ENCODE measurements at regions not wholly inside any gene's neighbourhood (a gene's known extent, or its start where the extent isn't known, plus 50 kb on each side); places are given as distances from the start of the nearest gene placed in this dataset.

DNA sequence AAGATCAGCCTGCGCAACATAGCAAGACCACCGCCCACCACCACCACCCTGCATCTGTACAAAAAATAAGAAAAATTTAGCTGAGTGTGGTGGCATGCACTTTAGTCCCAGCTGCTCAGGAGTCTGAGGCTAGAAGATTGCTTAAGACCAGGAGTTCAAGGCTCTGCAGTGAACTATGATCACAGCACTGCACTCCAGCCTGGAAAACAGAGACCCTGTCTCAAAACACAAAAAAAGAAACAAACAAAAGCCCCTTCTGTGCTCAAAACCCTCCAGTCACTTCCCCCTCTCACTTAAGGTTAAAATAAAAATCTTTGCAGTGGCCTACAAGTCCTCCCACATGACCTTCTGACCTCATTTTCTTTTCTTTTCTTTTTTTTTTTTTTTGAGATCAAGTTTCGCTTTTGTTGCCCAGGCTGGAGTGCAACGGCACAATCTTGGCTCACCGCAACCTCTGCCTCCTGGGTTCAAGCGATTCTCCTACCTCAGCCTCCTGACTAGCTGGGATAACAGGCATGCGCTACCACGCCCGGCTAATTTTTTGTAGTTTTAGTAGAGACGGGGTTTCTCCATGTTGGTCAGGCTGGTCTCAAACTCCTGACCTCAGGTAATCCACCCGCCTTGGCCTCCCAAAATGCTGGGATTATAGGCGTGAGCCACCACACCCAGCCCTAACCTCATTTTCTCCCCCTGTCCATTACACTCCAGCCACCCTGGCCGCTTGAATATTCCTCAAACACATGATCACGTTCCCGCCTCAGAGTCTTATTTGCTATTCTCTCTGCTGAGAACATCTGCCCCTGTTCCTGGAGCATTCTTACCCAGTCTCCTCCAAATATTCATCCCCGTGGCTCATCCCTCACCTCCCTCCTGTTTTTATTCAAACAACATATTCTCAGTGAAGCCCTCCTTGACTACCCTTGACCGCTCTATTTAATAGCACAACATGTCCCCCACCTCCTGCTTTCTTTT is 126.6 kb upstream of the MED13 start:
- DNase-seq (no peak), ATAC-seq (ENCODE audit: low read depth) (no peak)
- Mint-ChIP-seq H3K4me1 (no peaks in the 10 kb centered on the region), H3K27ac (no peak overlapping the region), H3K4me3 (no peak overlapping the region), H3K9me3 (ENCODE audit: insufficient read depth) (no peaks in the 10 kb centered on the region), H3K27me3 (peaks cover 19% of the 10 kb centered on the region)
- no peaks in the 10 kb centered on the region for H3K9me3 ChIP-seq (ENCODE audit: control extremely low read depth in 1 of 3, control insufficient read depth in 2 of 3, insufficient read depth in 1 of 3, low read length in 2 of 3)
- H3K4me2 ChIP-seq (replicated peaks; ENCODE audit: low read depth, low read length, poor library complexity, severe bottlenecking), result no peak overlapping the region
- H3K79me2 ChIP-seq (ENCODE audit: control insufficient read depth, insufficient read depth, low read length), result no peaks in the 10 kb centered on the region
- no peak overlapping the region for H3K27ac ChIP-seq (ENCODE audit: low read length in 2 of 2)
- WGBS (ENCODE audit: insufficient coverage), result 93% methylated on average over 13 of the region's 17 CpGs
- intact Hi-C loops (cut with micrococcal nuclease), result no loop called here
- no peak for TF ChIP-seq EZH2 (IDR thresholded peaks at IDR 0.05; ENCODE audit: borderline replicate concordance, insufficient read depth, low read depth, low read length, poor library complexity, severe bottlenecking)
- TF ChIP-seq, protein P1, sequence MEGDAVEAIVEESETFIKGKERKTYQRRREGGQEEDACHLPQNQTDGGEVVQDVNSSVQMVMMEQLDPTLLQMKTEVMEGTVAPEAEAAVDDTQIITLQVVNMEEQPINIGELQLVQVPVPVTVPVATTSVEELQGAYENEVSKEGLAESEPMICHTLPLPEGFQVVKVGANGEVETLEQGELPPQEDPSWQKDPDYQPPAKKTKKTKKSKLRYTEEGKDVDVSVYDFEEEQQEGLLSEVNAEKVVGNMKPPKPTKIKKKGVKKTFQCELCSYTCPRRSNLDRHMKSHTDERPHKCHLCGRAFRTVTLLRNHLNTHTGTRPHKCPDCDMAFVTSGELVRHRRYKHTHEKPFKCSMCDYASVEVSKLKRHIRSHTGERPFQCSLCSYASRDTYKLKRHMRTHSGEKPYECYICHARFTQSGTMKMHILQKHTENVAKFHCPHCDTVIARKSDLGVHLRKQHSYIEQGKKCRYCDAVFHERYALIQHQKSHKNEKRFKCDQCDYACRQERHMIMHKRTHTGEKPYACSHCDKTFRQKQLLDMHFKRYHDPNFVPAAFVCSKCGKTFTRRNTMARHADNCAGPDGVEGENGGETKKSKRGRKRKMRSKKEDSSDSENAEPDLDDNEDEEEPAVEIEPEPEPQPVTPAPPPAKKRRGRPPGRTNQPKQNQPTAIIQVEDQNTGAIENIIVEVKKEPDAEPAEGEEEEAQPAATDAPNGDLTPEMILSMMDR (IDR thresholded peaks at IDR 0.05), result no peak
- H3K9ac ChIP-seq (ENCODE audit: low read length), result no peak overlapping the region
- no peaks in the 10 kb centered on the region for H4K20me1 ChIP-seq (ENCODE audit: control insufficient read depth, insufficient read depth, low read length, poor library complexity, severe bottlenecking)
- no peaks in the 10 kb centered on the region for H3K4me1 ChIP-seq (ENCODE audit: control insufficient read depth in 2 of 2, insufficient read depth in 2 of 2, low read length in 2 of 2)
- POLR2A ChIA-PET, result no interaction called here
- no peaks in the 10 kb centered on the region for H3K36me3 ChIP-seq (replicated peaks in 1 of 2; ENCODE audit: control extremely low read depth in 1 of 2, control insufficient read depth in 1 of 2, extremely low read depth in 1 of 2, insufficient read depth in 2 of 2, low read length in 1 of 2)
- H2AFZ ChIP-seq (ENCODE audit: insufficient read depth, low read depth, low read length, poor library complexity, severe bottlenecking), result no peak overlapping the region
- CTCF ChIA-PET, result interaction anchor here (0.7 kb wide), 1 partner anchor 22 kb away, joined by 4 read pairs; no protein-coding TSS in a partner anchor
- peaks cover 0 to 2% (median 0%) of the 10 kb centered on the region in 4 experiments for H3K27me3 ChIP-seq (replicated peaks in 1 of 4; ENCODE audit: control extremely low read depth in 1 of 4, control insufficient read depth in 3 of 4, insufficient read depth in 4 of 4, low read length in 3 of 4)
- H3K4me3 ChIP-seq (ENCODE audit: control extremely low read depth in 1 of 5, extremely low read depth in 1 of 5, insufficient read depth in 1 of 5, low read depth in 2 of 5, low read length in 4 of 5), result no peak overlapping the region

GRCh38 chr17:62189377-62189776 is 124.3 kb upstream of the MED13 start:
- intact Hi-C loops (cut with micrococcal nuclease), result no loop called here
- Mint-ChIP-seq H3K4me3 (no peak overlapping the region), H3K9me3 (ENCODE audit: insufficient read depth) (no peaks in the 10 kb centered on the region), H3K4me1 (no peaks in the 10 kb centered on the region), H3K27ac (no peak overlapping the region), H3K27me3 (peaks cover 18% of the 10 kb centered on the region)
- no peak overlapping the region for H2AFZ ChIP-seq (ENCODE audit: insufficient read depth, low read depth, low read length, poor library complexity, severe bottlenecking)
- ChIA-PET CTCF (no interaction called here), POLR2A (no interaction called here)
- peaks cover 0 to 2% (median 0%) of the 10 kb centered on the region in 4 experiments for H3K27me3 ChIP-seq (replicated peaks in 1 of 4; ENCODE audit: control extremely low read depth in 1 of 4, control insufficient read depth in 3 of 4, insufficient read depth in 4 of 4, low read length in 3 of 4)
- no peak for DNase-seq
- H3K79me2 ChIP-seq (ENCODE audit: control insufficient read depth, insufficient read depth, low read length), result no peaks in the 10 kb centered on the region
- no peak overlapping the region for H3K9ac ChIP-seq (ENCODE audit: low read length)
- no peaks in the 10 kb centered on the region for H3K4me1 ChIP-seq (ENCODE audit: control insufficient read depth in 2 of 2, insufficient read depth in 2 of 2, low read length in 2 of 2)
- H4K20me1 ChIP-seq (ENCODE audit: control insufficient read depth, insufficient read depth, low read length, poor library complexity, severe bottlenecking), result no peaks in the 10 kb centered on the region
- no peak for ATAC-seq (ENCODE audit: low read depth)
- TF ChIP-seq, protein P1 (IDR thresholded peaks at IDR 0.05), result no peak
- no peak for TF ChIP-seq EZH2 (IDR thresholded peaks at IDR 0.05; ENCODE audit: borderline replicate concordance, insufficient read depth, low read depth, low read length, poor library complexity, severe bottlenecking)
- H3K4me2 ChIP-seq (replicated peaks; ENCODE audit: low read depth, low read length, poor library complexity, severe bottlenecking), result no peak overlapping the region
- H3K36me3 ChIP-seq (replicated peaks in 1 of 2; ENCODE audit: control extremely low read depth in 1 of 2, control insufficient read depth in 1 of 2, extremely low read depth in 1 of 2, insufficient read depth in 2 of 2, low read length in 1 of 2), result no peaks in the 10 kb centered on the region
- H3K27ac ChIP-seq (ENCODE audit: low read length in 2 of 2), result no peak overlapping the region
- H3K4me3 ChIP-seq (ENCODE audit: control extremely low read depth in 1 of 5, extremely low read depth in 1 of 5, insufficient read depth in 1 of 5, low read depth in 2 of 5, low read length in 4 of 5), result no peak overlapping the region
- H3K9me3 ChIP-seq (ENCODE audit: control extremely low read depth in 1 of 3, control insufficient read depth in 2 of 3, insufficient read depth in 1 of 3, low read length in 2 of 3), result no peaks in the 10 kb centered on the region
- WGBS (ENCODE audit: insufficient coverage), result 100% methylated on average over 5 of the region's 6 CpGs

Data from B cell (primary cell).